SK-N-SH treated with all-trans-retinoic acid at 6 μM for 48 hours (cell line): ENCODE measurements at regions not wholly inside any gene's neighbourhood (a gene's known extent, or its start where the extent isn't known, plus 50 kb on each side); places are given as distances from the start of the nearest gene placed in this dataset.

Source experiments
- ARNTL ChIP-seq: fragments of 450-650 bp; formaldehyde crosslinking; IDR thresholded peaks from 2 replicates; pipeline ENCODE4 v1.5.0; 2020; ENCODE audit warnings: low read depth, mild to moderate bottlenecking, moderate library complexity, borderline replicate concordance
- CREB5 ChIP-seq: fragments of 250-450 bp; sonication (Bioruptor Pico); IDR thresholded peaks from 2 replicates; pipeline ENCODE4 v1.5.1; 2020; ENCODE audit warnings: low read depth, mild to moderate bottlenecking, moderate library complexity
- PPARA ChIP-seq: fragments of 250-450 bp; sonication (Bioruptor Pico); IDR thresholded peaks from 2 replicates; pipeline ENCODE4 v1.5.0; 2020; ENCODE audit warnings: mild to moderate bottlenecking, borderline replicate concordance
- RARB ChIP-seq: fragments of 250-450 bp; sonication (Bioruptor Pico); IDR thresholded peaks from 2 replicates; pipeline ENCODE4 v1.8.0; 2021; ENCODE audit warnings: mild to moderate bottlenecking, moderate library complexity
- ZNF70 ChIP-seq: fragments of 450-650 bp; formaldehyde crosslinking; IDR thresholded peaks from 2 replicates; pipeline ENCODE4 v1.5.0; 2020; ENCODE audit warnings: mild to moderate bottlenecking, moderate library complexity

- TF ChIP-seq PPARA (CRISPR knock-in tag) (no peak), ARNTL (no peak), RARB (no peak), ZNF70 (CRISPR knock-in tag) (no peak), CREB5 (CRISPR knock-in tag) (no peak)
Measured at GRCh38 chr2:4110273-4110672, 406.9 kb downstream of the DCDC2C start.
